GM12875 (cell line): ENCODE measurements at regions not wholly inside any gene's neighbourhood (a gene's known extent, or its start where the extent isn't known, plus 50 kb on each side); places are given as distances from the start of the nearest gene placed in this dataset.

Source experiments
- H3K4me3 ChIP-seq: one replicate; pipeline ENCODE4 v1.5.1; 2011; ENCODE audit warnings: low read depth, low read length, control low read depth
- TF ChIP-seq, protein P1 (sequence below): IDR thresholded peaks from 2 replicates; pipeline ENCODE4 v1.5.1; 2011; ENCODE audit warnings: low read depth, mild to moderate bottlenecking, control low read depth, inconsistent platforms, low read length, moderate library complexity, borderline replicate concordance; ENCODE audit not compliant: insufficient read depth

DNA sequence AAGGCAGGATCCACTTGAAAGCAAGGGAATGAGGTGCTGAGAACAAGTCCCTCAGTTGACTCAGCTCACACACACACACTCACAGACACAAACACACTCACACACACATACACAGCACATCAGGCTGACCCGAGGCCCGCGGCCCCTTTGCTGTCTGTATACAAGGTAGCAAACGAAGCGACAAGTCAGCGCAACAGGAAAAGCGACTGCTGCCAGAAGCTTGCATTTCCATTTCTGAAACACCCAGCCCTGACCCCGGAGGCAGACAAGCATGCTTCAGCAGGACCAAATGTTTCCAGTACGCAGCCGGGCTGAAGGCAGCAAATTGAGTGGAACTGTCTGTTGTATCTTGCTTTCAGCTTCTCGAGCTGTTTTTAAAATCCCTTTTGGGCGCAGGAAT, 501.6 kb downstream of the NPHP4 start:
- no peak overlapping the region for H3K4me3 ChIP-seq
- TF ChIP-seq, protein P1, sequence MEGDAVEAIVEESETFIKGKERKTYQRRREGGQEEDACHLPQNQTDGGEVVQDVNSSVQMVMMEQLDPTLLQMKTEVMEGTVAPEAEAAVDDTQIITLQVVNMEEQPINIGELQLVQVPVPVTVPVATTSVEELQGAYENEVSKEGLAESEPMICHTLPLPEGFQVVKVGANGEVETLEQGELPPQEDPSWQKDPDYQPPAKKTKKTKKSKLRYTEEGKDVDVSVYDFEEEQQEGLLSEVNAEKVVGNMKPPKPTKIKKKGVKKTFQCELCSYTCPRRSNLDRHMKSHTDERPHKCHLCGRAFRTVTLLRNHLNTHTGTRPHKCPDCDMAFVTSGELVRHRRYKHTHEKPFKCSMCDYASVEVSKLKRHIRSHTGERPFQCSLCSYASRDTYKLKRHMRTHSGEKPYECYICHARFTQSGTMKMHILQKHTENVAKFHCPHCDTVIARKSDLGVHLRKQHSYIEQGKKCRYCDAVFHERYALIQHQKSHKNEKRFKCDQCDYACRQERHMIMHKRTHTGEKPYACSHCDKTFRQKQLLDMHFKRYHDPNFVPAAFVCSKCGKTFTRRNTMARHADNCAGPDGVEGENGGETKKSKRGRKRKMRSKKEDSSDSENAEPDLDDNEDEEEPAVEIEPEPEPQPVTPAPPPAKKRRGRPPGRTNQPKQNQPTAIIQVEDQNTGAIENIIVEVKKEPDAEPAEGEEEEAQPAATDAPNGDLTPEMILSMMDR = no peak

DNA sequence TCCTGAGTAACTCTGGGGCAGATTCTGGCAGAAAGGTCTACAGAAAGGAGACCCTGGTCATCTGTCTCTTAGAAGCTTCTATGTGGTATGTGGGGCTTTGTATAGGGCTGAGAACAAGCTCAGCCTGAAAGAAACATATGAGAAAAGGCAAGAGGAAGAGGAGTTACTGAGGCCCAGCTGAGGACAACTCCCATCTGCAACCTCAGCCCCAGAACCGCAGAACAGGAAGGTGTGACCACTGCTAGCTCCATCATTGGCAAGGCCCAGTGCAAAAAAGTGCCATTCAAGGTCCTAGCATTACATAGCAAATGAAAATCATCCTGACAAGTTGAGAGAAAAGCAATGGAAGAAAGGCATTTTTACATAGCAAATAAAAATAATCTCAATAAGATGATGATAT, 503.8 kb downstream of the NPHP4 start:
- TF ChIP-seq, protein P1 = no peak
- no peak overlapping the region for H3K4me3 ChIP-seq

DNA sequence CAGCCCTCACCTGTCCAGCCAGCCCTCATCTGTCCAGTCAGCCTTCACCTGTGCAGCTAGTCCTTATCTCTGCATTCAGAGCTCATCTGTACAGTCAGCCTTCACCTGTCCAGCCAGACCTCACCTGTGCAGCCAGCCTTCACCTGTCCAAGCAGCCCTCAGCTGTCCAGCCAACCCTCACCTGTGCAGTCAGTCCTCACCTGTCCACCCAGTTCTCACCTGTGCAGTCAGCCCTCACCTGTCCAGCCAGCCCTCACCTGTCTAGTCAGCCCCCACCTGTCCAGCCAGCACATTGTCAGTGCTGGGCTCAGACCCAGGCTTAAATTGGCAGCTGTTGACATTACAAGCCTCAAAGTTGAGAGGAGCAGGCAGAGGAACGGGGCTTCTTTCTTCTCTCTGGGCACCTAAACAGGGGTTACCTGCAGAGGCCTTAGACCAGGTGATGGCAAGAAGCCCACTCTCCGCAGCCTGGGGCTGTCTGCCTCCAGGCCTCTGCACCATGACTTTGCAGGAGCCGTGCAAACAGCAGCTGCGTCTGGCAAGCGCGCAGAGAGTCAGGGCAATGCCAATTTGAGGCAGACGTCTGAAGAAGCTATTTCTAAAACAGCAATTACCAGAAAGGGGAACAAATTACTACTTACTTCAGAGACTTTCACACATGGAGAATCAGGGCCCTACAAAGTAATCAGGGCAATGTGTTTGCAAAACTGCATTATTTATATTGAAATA, 506.1 kb downstream of the NPHP4 start:
- H3K4me3 ChIP-seq = no peak overlapping the region
- TF ChIP-seq, protein P1 = no peak

DNA sequence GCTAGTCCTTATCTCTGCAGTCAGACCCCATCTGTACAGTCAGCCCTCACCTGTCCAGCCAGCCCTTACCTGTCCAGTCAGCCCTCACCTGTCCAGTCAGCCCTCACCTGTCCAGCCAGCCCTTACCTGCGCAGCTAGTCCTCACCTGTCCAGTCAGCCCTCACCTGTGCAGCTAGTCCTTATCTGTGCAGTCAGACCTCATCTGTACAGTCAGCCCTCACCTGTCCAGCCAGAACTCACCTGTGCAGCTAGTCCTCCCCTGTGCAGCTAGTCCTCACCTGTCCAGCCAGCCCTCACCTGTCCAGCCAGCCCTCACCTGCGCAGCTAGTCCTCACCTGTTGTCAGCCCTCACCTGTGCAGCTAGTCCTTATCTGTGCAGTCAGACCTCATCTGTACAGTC, 506.8 kb downstream of the NPHP4 start:
- TF ChIP-seq, protein P1 = no peak
- H3K4me3 ChIP-seq = no peak overlapping the region

DNA sequence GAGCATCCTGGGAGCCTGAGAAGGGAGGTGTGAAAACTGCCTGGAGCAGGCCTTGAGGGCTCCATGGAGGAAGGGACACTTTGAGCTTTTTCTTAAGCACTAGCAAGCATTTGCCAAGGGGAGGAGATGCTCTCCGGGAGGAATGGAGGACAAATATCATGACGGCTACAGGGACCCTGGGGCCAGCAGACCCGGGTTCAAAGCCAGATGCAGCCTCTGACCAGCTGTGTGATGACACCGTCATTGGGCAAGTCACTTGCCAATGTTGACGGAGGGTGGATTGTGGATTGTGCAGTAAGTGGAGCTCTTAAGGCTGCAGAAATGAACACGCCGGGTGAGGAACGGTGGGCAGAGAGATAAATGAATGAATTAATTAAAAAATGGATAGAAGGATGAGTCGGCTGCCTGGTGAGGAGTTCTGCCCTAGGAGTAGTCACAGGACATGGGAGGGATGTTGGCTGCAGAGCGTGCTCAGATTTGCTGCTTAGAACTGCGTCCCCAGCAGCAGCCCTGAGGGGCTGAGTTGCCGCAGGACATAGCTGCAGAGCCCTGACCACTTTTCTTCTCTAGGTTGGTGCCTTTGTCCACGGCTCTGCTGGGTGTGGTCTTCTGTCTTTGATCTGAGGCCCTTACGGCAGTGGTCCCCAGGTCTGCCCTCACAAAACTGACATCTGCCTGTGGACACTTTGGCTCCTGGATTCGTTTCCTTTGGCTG, 507.6 kb downstream of the NPHP4 start:
- TF ChIP-seq, protein P1 = no peak
- no peak overlapping the region for H3K4me3 ChIP-seq

DNA sequence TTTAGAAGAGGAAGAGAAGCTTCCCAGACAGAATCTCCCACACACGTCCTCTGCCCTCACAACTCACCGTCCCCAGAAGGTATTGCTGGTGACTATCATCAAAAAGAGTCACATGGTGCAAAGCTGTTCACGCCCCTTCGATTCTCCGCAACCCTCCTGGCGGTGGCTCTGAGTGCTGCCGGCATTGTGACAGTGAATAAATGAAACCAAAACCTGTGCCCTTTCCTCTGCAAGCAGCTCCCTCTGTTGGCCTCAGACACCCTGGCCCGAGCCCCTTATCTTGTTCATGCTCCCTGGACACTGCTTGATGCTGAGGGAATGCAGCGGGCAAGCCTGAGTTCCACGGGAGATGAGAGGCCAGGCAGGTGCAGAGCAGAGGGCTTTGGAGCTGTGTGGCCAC, 510.3 kb downstream of the NPHP4 start:
- no peak overlapping the region for H3K4me3 ChIP-seq

More for the DNA sequence above, 510.3 kb downstream of the NPHP4 start:
- TF ChIP-seq, protein P1 = peak; percentile 39; the same call in 1 of the 2 replicates
